ENCODE measurements at regions not wholly inside any gene's neighbourhood (a gene's known extent, or its start where the extent isn't known, plus 50 kb on each side); places are given as distances from the start of the nearest gene placed in this dataset.

DNA sequence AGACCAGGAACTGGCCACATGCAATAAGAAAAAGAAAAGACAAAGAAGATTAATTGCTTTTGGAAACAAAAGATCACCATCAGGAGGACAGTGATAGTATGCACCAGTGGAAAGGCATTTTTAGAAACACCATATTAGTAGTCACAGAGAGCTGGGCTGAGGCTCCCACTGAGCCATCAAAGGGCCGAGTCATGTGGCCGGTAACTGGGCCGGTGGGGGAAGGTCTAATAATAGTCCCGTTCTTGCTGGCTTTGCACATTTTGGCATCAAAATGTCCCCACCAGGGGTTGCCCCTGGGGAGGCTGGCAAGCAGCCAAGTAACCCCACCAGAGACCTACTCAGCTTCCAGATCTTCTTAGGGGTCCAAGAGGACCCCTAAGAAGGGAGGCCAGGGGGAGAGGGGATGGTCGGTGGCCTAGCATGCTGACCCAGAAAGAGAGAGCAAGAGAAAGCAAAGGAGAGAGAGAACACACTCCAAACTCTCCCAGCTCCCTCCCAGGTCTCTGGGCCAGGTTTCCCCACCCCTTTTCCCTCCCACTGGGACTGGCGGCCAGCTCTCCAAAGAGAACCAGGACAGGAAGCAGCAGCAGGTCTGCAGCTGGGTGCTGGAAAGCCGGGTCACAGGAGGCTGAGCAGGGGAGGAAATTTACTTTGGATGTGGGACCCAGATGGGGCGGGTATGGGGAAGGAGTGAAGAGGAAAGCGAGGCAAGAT, 70.2 kb upstream of the FGFR2 start:
- Histone ChIP-seq H3K79me2 (ENCODE audit: control insufficient read depth, insufficient read depth, low read length) (no peaks in the 10 kb centered on the region), H3K9ac (ENCODE audit: control insufficient read depth, extremely low read depth, insufficient read depth, low read length) (no peak overlapping the region), H3K4me2 (ENCODE audit: control insufficient read depth, extremely low read depth, insufficient read depth, low read depth, low read length) (peak overlapping the region; percentile 38), H2AFZ (ENCODE audit: control insufficient read depth, low read length) (peak overlapping the region; percentile 74), H3K9me1 (ENCODE audit: control insufficient read depth, extremely low read depth, insufficient read depth, low read length) (no peaks in the 10 kb centered on the region), H4K20me1 (ENCODE audit: control insufficient read depth, extremely low read depth, insufficient read depth, low read length) (no peaks in the 10 kb centered on the region), H3K27me3 (ENCODE audit: control insufficient read depth, extremely low read depth, insufficient read depth, low read length) (no peaks in the 10 kb centered on the region), H3K4me3 (ENCODE audit: control insufficient read depth in 2 of 3, extremely low read depth in 1 of 3, insufficient read depth in 2 of 3, low read depth in 1 of 3, low read length in 3 of 3) (no peak overlapping the region), H3K9me3 (ENCODE audit: control insufficient read depth, low read depth, low read length) (no peaks in the 10 kb centered on the region), H3K4me1 (ENCODE audit: control insufficient read depth, extremely low read depth, insufficient read depth, low read length) (peaks cover 19% of the 10 kb centered on the region), H3K36me3 (ENCODE audit: control insufficient read depth in 2 of 2, extremely low read depth in 1 of 2, insufficient read depth in 2 of 2, low read length in 2 of 2) (no peaks in the 10 kb centered on the region), H3K27ac (ENCODE audit: control insufficient read depth, insufficient read depth, low read length) (no peak overlapping the region)
- no peak for TF ChIP-seq CTCF (optimal IDR thresholded peaks at IDR 0.05 in 1 of 3, IDR thresholded peaks at IDR 0.05 in 1 of 3, conservative IDR thresholded peaks at IDR 0.05 in 1 of 3; ENCODE audit: extremely low read depth in 1 of 3, insufficient read depth in 2 of 3, low read length in 3 of 3)
- no peak for TF ChIP-seq EZH2 (IDR thresholded peaks at IDR 0.05; ENCODE audit: low read length)
- no peak for DNase-seq (ENCODE audit: low read depth, low spot score)
- peak; percentile 48 for FAIRE-seq
- dilution Hi-C loops (cut with MboI; ENCODE audit: extremely low pct_ligation_motif_present, low sequenced_read_pairs): no loop called here

GRCh38 chr10:121667948-121668313, 69.7 kb upstream of the FGFR2 start:
- Histone ChIP-seq H3K79me2 (ENCODE audit: control insufficient read depth, insufficient read depth, low read length) (no peaks in the 10 kb centered on the region), H3K9ac (ENCODE audit: control insufficient read depth, extremely low read depth, insufficient read depth, low read length) (no peak overlapping the region), H3K9me3 (ENCODE audit: control insufficient read depth, low read depth, low read length) (no peaks in the 10 kb centered on the region), H3K9me1 (ENCODE audit: control insufficient read depth, extremely low read depth, insufficient read depth, low read length) (no peaks in the 10 kb centered on the region), H3K36me3 (ENCODE audit: control insufficient read depth in 2 of 2, extremely low read depth in 1 of 2, insufficient read depth in 2 of 2, low read length in 2 of 2) (no peaks in the 10 kb centered on the region), H2AFZ (ENCODE audit: control insufficient read depth, low read length) (no peak overlapping the region), H3K4me3 (ENCODE audit: control insufficient read depth in 2 of 3, extremely low read depth in 1 of 3, insufficient read depth in 2 of 3, low read depth in 1 of 3, low read length in 3 of 3) (no peak overlapping the region), H4K20me1 (ENCODE audit: control insufficient read depth, extremely low read depth, insufficient read depth, low read length) (no peaks in the 10 kb centered on the region), H3K27me3 (ENCODE audit: control insufficient read depth, extremely low read depth, insufficient read depth, low read length) (no peaks in the 10 kb centered on the region), H3K4me2 (ENCODE audit: control insufficient read depth, extremely low read depth, insufficient read depth, low read depth, low read length) (peak overlapping the region; percentile 36), H3K4me1 (ENCODE audit: control insufficient read depth, extremely low read depth, insufficient read depth, low read length) (peaks cover 22% of the 10 kb centered on the region), H3K27ac (ENCODE audit: control insufficient read depth, insufficient read depth, low read length) (no peak overlapping the region)
- FAIRE-seq (peak; percentile 57), DNase-seq (ENCODE audit: low read depth, low spot score) (peak; percentile 72)
- dilution Hi-C loops (cut with MboI; ENCODE audit: extremely low pct_ligation_motif_present, low sequenced_read_pairs): no loop called here
- TF ChIP-seq EZH2 (IDR thresholded peaks at IDR 0.05; ENCODE audit: low read length): no peak
- no peak for TF ChIP-seq CTCF (optimal IDR thresholded peaks at IDR 0.05 in 1 of 3, IDR thresholded peaks at IDR 0.05 in 1 of 3, conservative IDR thresholded peaks at IDR 0.05 in 1 of 3; ENCODE audit: extremely low read depth in 1 of 3, insufficient read depth in 2 of 3, low read length in 3 of 3)

Data from keratinocyte (primary cell).